Parathyroid adenoma (tissue), 2 donors: ENCODE measurements at regions not wholly inside any gene's neighbourhood (a gene's known extent, or its start where the extent isn't known, plus 50 kb on each side); places are given as distances from the start of the nearest gene placed in this dataset.

Experiments used
- H2AFZ ChIP-seq: fragments of 300-600 bp; sonication (generic); one replicate; pipeline ENCODE4 v1.7.0; 2017; ENCODE audit warnings: antibody characterized with exemption, mild to moderate bottlenecking
- H3K27ac ChIP-seq: fragments of 300-600 bp; sonication (generic); one replicate; pipeline ENCODE4 v1.7.0; 2017
- H3K27me3 ChIP-seq: fragments of 300-600 bp; sonication (generic); one replicate; pipeline ENCODE4 v1.7.0; 2017; ENCODE audit warnings: low read length; ENCODE audit not compliant: control insufficient read depth, insufficient read depth
- H3K36me3 ChIP-seq: fragments of 300-600 bp; sonication (generic); one replicate; pipeline ENCODE4 v1.7.0; 2017; ENCODE audit warnings: low read length; ENCODE audit not compliant: control insufficient read depth, insufficient read depth
- H3K4me1 ChIP-seq: fragments of 300-600 bp; sonication (generic); one replicate; pipeline ENCODE4 v1.7.0; 2017; ENCODE audit warnings: control low read depth
- H3K4me2 ChIP-seq: fragments of 300-600 bp; sonication (generic); one replicate; pipeline ENCODE4 v1.7.0; 2017; ENCODE audit warnings: low read length
- H3K4me3 ChIP-seq: fragments of 300-600 bp; sonication (generic); one replicate; pipeline ENCODE4 v1.7.0; 2017; ENCODE audit warnings: low read depth, low read length
- H3K79me2 ChIP-seq: fragments of 300-600 bp; sonication (generic); one replicate; pipeline ENCODE4 v1.7.0; 2017; ENCODE audit warnings: control low read depth
- H3K9ac ChIP-seq: fragments of 300-600 bp; sonication (generic); one replicate; pipeline ENCODE4 v1.7.0; 2017; ENCODE audit warnings: mild to moderate bottlenecking
- H3K9me3 ChIP-seq: fragments of 300-600 bp; sonication (generic); one replicate; pipeline ENCODE4 v1.7.0; 2017; ENCODE audit warnings: low read length; ENCODE audit not compliant: control insufficient read depth
- TF ChIP-seq, protein P1 (sequence below): fragments of 300-600 bp; sonication (generic); IDR thresholded peaks from one replicate; pipeline ENCODE4 v1.7.0; 2017; ENCODE audit warnings: antibody characterized with exemption, mild to moderate bottlenecking
- donor health status: primary hyperparathyroidism.

DNA sequence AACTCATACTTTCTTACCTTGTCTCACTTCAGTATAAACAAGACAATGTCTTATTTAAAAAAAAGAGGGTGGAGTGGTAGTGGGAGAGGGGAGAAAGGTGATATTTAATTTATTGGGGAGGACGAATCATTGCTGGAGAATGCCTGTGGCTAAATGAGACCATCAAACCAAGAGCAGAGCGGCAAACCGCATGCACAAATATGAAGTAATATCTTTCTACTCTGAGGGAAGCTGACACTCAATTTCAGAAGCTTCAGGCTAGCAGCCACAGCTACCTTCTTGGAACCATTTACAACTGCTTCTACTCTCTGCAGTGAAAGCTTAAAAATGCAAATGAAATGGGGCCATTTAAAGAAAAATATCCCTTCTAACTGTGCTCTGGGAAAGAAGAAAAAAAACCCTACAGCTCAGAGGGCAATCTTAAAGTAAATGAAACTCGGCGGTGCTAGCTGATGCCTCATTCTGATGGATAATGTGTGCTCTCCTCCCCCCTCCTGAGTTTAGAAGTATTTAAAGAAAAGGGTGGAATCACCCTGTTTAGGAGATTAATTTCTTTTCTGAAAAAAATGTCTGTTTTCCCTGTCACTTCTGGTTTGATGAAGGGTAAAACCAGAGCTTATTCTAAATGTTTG lies 178.2 kb upstream of the CAMK1G start:
- TF ChIP-seq, protein P1, sequence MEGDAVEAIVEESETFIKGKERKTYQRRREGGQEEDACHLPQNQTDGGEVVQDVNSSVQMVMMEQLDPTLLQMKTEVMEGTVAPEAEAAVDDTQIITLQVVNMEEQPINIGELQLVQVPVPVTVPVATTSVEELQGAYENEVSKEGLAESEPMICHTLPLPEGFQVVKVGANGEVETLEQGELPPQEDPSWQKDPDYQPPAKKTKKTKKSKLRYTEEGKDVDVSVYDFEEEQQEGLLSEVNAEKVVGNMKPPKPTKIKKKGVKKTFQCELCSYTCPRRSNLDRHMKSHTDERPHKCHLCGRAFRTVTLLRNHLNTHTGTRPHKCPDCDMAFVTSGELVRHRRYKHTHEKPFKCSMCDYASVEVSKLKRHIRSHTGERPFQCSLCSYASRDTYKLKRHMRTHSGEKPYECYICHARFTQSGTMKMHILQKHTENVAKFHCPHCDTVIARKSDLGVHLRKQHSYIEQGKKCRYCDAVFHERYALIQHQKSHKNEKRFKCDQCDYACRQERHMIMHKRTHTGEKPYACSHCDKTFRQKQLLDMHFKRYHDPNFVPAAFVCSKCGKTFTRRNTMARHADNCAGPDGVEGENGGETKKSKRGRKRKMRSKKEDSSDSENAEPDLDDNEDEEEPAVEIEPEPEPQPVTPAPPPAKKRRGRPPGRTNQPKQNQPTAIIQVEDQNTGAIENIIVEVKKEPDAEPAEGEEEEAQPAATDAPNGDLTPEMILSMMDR: no peak

DNA sequence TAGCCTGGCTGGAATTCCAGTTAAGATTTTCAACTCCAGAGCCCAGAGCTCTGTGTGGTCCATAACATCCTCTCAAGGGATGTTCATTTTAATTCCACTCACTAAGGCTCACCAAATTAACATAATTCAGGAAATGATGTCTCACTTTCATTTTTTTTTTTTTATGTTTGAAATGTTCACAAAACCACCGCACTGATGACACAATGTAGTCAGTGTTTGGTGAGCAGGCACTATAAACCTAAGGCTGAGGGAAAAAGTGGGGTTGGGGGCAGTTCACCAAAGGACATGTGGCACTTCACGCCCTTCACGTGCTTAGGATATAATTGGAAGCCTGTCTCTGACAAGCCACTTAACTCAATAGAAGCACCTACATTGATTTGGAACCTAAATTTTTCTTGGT lies 177.3 kb upstream of the CAMK1G start:
- no peak overlapping the region for H3K4me2 ChIP-seq
- H3K9me3 ChIP-seq: no peaks in the 10 kb centered on the region
- H3K79me2 ChIP-seq: no peaks in the 10 kb centered on the region
- no peaks in the 10 kb centered on the region for H3K4me1 ChIP-seq
- no peaks in the 10 kb centered on the region for H3K27me3 ChIP-seq
- no peaks in the 10 kb centered on the region for H3K36me3 ChIP-seq
- no peak overlapping the region for H2AFZ ChIP-seq
- no peak overlapping the region for H3K4me3 ChIP-seq
- H3K9ac ChIP-seq: no peak overlapping the region
- no peak overlapping the region for H3K27ac ChIP-seq
- TF ChIP-seq, protein P1: no peak

More for the DNA sequence above, 178.2 kb upstream of the CAMK1G start:
- H3K4me2 ChIP-seq: no peak overlapping the region
- no peaks in the 10 kb centered on the region for H3K27me3 ChIP-seq
- no peaks in the 10 kb centered on the region for H3K4me1 ChIP-seq
- no peak overlapping the region for H3K27ac ChIP-seq
- no peaks in the 10 kb centered on the region for H3K36me3 ChIP-seq
- no peak overlapping the region for H3K4me3 ChIP-seq
- no peak overlapping the region for H2AFZ ChIP-seq
- H3K9ac ChIP-seq: no peak overlapping the region
- no peaks in the 10 kb centered on the region for H3K9me3 ChIP-seq
- H3K79me2 ChIP-seq: no peaks in the 10 kb centered on the region

DNA sequence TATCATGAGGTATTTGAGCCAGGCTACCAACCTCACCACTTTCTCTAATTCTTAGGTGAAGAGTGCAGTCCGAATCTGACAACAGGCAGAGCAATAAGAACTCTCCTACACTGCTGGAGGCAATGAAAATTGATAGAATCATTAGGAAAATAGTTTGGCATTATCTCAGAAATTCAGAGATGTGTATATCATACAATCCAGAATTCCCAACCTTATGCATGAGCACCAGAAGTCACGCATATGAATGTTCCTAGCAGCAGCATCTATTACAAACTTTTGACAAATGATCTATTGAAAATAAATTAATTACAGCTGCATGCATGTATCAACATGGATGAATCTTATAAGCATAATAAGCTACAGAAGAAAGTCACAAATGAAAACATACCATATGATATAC lies 176.9 kb upstream of the CAMK1G start:
- no peaks in the 10 kb centered on the region for H3K79me2 ChIP-seq
- no peaks in the 10 kb centered on the region for H3K4me1 ChIP-seq
- H3K36me3 ChIP-seq: no peaks in the 10 kb centered on the region
- H3K27me3 ChIP-seq: no peaks in the 10 kb centered on the region
- H3K4me2 ChIP-seq: no peak overlapping the region
- TF ChIP-seq, protein P1: no peak
- no peak overlapping the region for H3K4me3 ChIP-seq
- no peak overlapping the region for H3K9ac ChIP-seq
- no peaks in the 10 kb centered on the region for H3K9me3 ChIP-seq
- H2AFZ ChIP-seq: no peak overlapping the region
- no peak overlapping the region for H3K27ac ChIP-seq

DNA sequence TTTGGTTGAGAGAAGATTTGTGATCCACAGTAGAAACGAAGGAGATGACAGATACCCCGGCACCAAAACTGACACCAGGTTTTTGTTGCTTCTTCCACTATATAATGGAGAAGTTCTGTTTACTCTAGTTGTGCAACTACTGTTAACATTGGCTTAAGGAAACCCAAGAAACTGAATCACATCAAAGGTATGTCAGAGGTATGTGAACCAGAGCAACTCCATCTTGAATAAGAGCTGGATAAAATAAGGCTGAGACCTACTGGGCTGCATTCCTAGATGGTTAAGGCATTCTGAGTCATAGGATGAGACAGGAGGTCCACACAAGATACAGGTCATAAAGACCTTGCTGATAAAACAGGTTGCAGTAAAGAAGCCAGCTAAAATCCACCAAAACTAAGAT lies 173.7 kb upstream of the CAMK1G start:
- Histone ChIP-seq H3K9me3 (no peaks in the 10 kb centered on the region), H3K36me3 (no peaks in the 10 kb centered on the region), H3K9ac (no peak overlapping the region), H3K27me3 (no peaks in the 10 kb centered on the region), H3K4me1 (peaks cover 4% of the 10 kb centered on the region), H3K79me2 (no peaks in the 10 kb centered on the region), H3K27ac (no peak overlapping the region), H3K4me2 (no peak overlapping the region), H2AFZ (no peak overlapping the region), H3K4me3 (no peak overlapping the region)
- TF ChIP-seq, protein P1: no peak

DNA sequence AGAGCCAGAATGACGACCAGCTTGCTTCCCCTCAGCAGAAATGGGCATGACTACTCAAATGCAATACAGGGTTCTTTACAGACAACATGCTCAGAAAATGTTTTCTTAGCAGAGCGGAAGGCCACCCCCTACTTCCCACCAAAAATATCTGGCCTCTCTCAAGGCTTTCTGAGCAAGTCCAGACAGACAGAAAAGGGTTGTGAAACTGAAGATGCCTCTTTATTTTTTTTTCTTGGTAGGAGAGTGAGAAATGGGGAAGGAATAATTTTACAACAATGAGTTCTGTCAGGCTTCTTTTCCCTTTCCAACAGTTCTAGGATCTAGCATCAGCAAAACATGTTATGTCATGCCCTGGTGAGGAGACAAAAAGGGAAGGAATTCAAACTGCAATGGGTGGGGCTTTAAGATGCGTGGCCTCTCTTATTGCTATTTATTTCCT lies 172.0 kb upstream of the CAMK1G start:
- TF ChIP-seq, protein P1: no peak
- Histone ChIP-seq H3K27me3 (no peaks in the 10 kb centered on the region), H3K9ac (no peak overlapping the region), H2AFZ (no peak overlapping the region), H3K9me3 (no peaks in the 10 kb centered on the region), H3K4me2 (no peak overlapping the region), H3K27ac (no peak overlapping the region), H3K36me3 (no peaks in the 10 kb centered on the region), H3K79me2 (no peaks in the 10 kb centered on the region), H3K4me1 (peaks cover 11% of the 10 kb centered on the region), H3K4me3 (no peak overlapping the region)
